K562 (cell line): ENCODE measurements at regions not wholly inside any gene's neighbourhood (a gene's known extent, or its start where the extent isn't known, plus 50 kb on each side); places are given as distances from the start of the nearest gene placed in this dataset.

Source experiments
- ATAC-seq: fragments of 200-7000 bp; cut with Tn5 transposase; 3 replicates; pipeline ENCODE4 v1.9.1; 2020; ENCODE audit warnings: moderate library complexity
- BruUV-seq: library from RNA; stranded (reverse); fragments of 400-500 nt; replicated peaks from 2 replicates; lab custom pipeline; 2021; lab: Mats Ljungman, UMichigan
- CTCF ChIA-PET: fragments of 300-600 bp; formaldehyde crosslinking; extraction: SDS; loops from one replicate; lab custom pipeline; 2021; ENCODE audit warnings: low intra/inter-chr PET ratio; lab: Yijun Ruan, JAX
- POLR2A ChIA-PET: fragments of 300-600, 350-650 bp; sonication (Branson Sonifier 250); formaldehyde crosslinking; extraction: SDS; loops from one replicate; lab custom pipeline; 2021; ENCODE audit warnings: antibody characterized with exemption, inconsistent platforms; lab: Yijun Ruan, JAX
- DNase-seq, 4 experiments: peaks; one replicate each; pipeline versions ENCODE4 v3.0.0 to v3.0.0-alpha.2; 2011 to 2018; ENCODE audit warnings: low spot score in 3 of 4, mixed read lengths in 3 of 4; ENCODE audit errors: extremely low read depth in 1 of 4
- FAIRE-seq: peaks from 2 replicates; lab custom pipeline; 2011; peaks lifted over from hg19 to GRCh38; lab: Jason Lieb, UNC
- H2AFZ ChIP-seq: 2 replicates; pipeline ENCODE4 v1.6.0; 2011; ENCODE audit warnings: low read depth, low read length, control low read depth, inconsistent platforms
- H3K27ac ChIP-seq: fragments of 200-600 bp; 3 replicates; pipeline ENCODE4 v1.8.0; 2011; ENCODE audit warnings: low read depth, mild to moderate bottlenecking, control low read depth, inconsistent platforms, low read length, moderate library complexity, mixed read lengths; ENCODE audit errors: extremely low read depth
- H3K27me3 ChIP-seq, 2 experiments: fragments of 300-600 bp in 1 of 2; 2 replicates in 1 of 2; 3 replicates in 1 of 2; pipeline versions ENCODE4 v1.6.0 to v1.8.0; 2011; ENCODE audit warnings: inconsistent platforms in 2 of 2, low read length in 2 of 2, mild to moderate bottlenecking in 1 of 2, mixed read lengths in 1 of 2, moderate library complexity in 1 of 2; ENCODE audit not compliant: control insufficient read depth in 2 of 2, insufficient read depth in 2 of 2
- H3K36me3 ChIP-seq: fragments of 300-600 bp; 3 replicates; pipeline ENCODE4 v1.8.0; 2011; ENCODE audit warnings: mild to moderate bottlenecking, low read length, inconsistent platforms; ENCODE audit not compliant: control insufficient read depth, insufficient read depth
- H3K4me1 ChIP-seq, 2 experiments: fragments of 200-600 bp in 1 of 2; replicated peaks in 1 of 2; 2 replicates in 1 of 2; 3 replicates in 1 of 2; pipeline versions ENCODE4 v1.5.1 to v1.8.0; 2011; ENCODE audit warnings: inconsistent platforms in 2 of 2, low read length in 2 of 2, mild to moderate bottlenecking in 1 of 2, mixed read lengths in 1 of 2, moderate library complexity in 1 of 2; ENCODE audit not compliant: control insufficient read depth in 2 of 2, insufficient read depth in 2 of 2
- H3K4me2 ChIP-seq: 2 replicates; pipeline ENCODE4 v1.6.1; 2011; ENCODE audit warnings: low read length, control low read depth, inconsistent platforms, mixed read lengths; ENCODE audit not compliant: insufficient read depth
- H3K4me3 ChIP-seq: fragments of 200-600 bp; sonication (generic), shearing (Covaris generic); 2 replicates; pipeline ENCODE4 v1.5.1; 2016; ENCODE audit warnings: control low read depth, inconsistent platforms
- H3K79me2 ChIP-seq: fragments of 200-600 bp; 3 replicates; pipeline ENCODE4 v1.8.0; 2011; ENCODE audit warnings: low read length, inconsistent platforms; ENCODE audit not compliant: control insufficient read depth, insufficient read depth
- H3K9ac ChIP-seq, 2 experiments: 2 replicates each; pipeline versions ENCODE4 v1.6.0 to v1.6.1; 2011; ENCODE audit warnings: low read depth in 2 of 2, low read length in 2 of 2, control low read depth in 1 of 2, inconsistent platforms in 1 of 2, mild to moderate bottlenecking in 1 of 2, mixed read lengths in 1 of 2; ENCODE audit not compliant: insufficient read depth in 1 of 2
- H3K9me1 ChIP-seq: one replicate; pipeline ENCODE4 v1.6.0; 2011; ENCODE audit warnings: inconsistent platforms, mild to moderate bottlenecking, low read length, moderate library complexity; ENCODE audit not compliant: control insufficient read depth, insufficient read depth
- H3K9me3 ChIP-seq: replicated peaks from 2 replicates; pipeline ENCODE4 v1.5.1; 2011; ENCODE audit warnings: low read depth, low read length, inconsistent platforms; ENCODE audit not compliant: control insufficient read depth, insufficient read depth
- H4K20me1 ChIP-seq: replicated peaks from 2 replicates; pipeline ENCODE4 v1.6.1; 2011; ENCODE audit warnings: low read length, inconsistent platforms, mixed read lengths; ENCODE audit not compliant: control insufficient read depth, insufficient read depth
- CREM ChIP-seq: IDR thresholded peaks from 2 replicates; pipeline ENCODE4 v1.6.1; 2014; ENCODE audit warnings: antibody characterized with exemption, low read depth
- ETV5 ChIP-seq: sonication (generic); formaldehyde crosslinking; IDR thresholded peaks from 2 replicates; pipeline ENCODE4 v1.4.0; 2020; ENCODE audit warnings: low read depth, mild to moderate bottlenecking, missing genetic modification reagents
- HOXB6 ChIP-seq: fragments of 250-450 bp; sonication (Bioruptor Pico); IDR thresholded peaks from 2 replicates; pipeline ENCODE4 v1.5.1; 2022; ENCODE audit warnings: mild to moderate bottlenecking, borderline replicate concordance
- IRF2 ChIP-seq: sonication (generic); formaldehyde crosslinking; IDR thresholded peaks from 2 replicates; pipeline ENCODE4 v1.8.1; 2022; ENCODE audit warnings: mild to moderate bottlenecking, missing genetic modification reagents
- TAF9B ChIP-seq: fragments of 450-650 bp; IDR thresholded peaks from 2 replicates; pipeline ENCODE4 v1.6.1; 2018; ENCODE audit warnings: mild to moderate bottlenecking; ENCODE audit not compliant: partially characterized antibody
- WGBS: fragments of 100-300 bp; shearing (Covaris generic); methylation state at CpG from one replicate; pipeline ENCODE4 v1.1.6; 2016; ENCODE audit warnings: low coverage, mixed read lengths; ENCODE audit not compliant: insufficient coverage; ENCODE audit errors: missing lambda C conversion rate; 5-methylcytosine and 5-hydroxymethylcytosine counted together
- in situ Hi-C: fragments of 300-500 bp; cut with MboI; formaldehyde crosslinking; loops from 4 replicates; pipeline ENCODE4 v1.15.0; 2018; ENCODE audit warnings: inconsistent platforms, mixed read lengths
- intact Hi-C: fragments of 100-400 bp; cut with micrococcal nuclease; formaldehyde crosslinking; loops from 2 replicates; pipeline ENCODE4 v1.14.2; 2022
- TF ChIP-seq, protein P1 (sequence below): fragments of 250-450 bp; sonication (Bioruptor Pico); IDR thresholded peaks from 2 replicates; pipeline ENCODE4 v1.8.0; 2021; ENCODE audit warnings: moderate library complexity, mild to moderate bottlenecking, inconsistent platforms
- TF ChIP-seq, protein P2 (sequence below): fragments of 250-450 bp; sonication (Bioruptor Pico); IDR thresholded peaks from 2 replicates; pipeline ENCODE4 v1.4.0; 2020; ENCODE audit warnings: mild to moderate bottlenecking
- TF ChIP-seq, protein P3 (sequence below): fragments of 250-450 bp; sonication (Bioruptor Pico); IDR thresholded peaks from 2 replicates; pipeline ENCODE4 v1.4.0; 2020

DNA sequence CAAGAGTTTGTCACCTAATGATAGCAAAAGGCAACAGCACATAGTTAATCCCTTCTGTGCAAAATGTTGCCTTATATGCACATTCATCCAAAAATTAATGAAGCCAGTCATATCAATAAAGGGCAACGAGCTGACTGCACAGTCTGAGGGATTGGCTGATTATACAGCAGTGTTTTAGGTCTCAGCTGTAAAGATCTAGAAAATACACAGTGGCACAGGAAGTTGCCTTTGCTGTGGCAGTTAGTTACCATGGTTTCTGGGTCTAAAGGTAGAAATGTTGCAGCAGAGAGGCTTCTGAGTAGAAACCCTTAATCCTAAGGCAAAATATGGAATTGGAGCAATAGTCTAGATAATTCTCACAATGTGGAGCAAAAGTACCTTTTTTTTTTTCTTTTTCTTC lies 89.7 kb downstream of the SMPDL3A start (continued):
- TF ChIP-seq, protein P1, sequence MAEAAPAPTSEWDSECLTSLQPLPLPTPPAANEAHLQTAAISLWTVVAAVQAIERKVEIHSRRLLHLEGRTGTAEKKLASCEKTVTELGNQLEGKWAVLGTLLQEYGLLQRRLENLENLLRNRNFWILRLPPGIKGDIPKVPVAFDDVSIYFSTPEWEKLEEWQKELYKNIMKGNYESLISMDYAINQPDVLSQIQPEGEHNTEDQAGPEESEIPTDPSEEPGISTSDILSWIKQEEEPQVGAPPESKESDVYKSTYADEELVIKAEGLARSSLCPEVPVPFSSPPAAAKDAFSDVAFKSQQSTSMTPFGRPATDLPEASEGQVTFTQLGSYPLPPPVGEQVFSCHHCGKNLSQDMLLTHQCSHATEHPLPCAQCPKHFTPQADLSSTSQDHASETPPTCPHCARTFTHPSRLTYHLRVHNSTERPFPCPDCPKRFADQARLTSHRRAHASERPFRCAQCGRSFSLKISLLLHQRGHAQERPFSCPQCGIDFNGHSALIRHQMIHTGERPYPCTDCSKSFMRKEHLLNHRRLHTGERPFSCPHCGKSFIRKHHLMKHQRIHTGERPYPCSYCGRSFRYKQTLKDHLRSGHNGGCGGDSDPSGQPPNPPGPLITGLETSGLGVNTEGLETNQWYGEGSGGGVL (CRISPR knock-in tag): no peak
- TF ChIP-seq TAF9B (no peak), IRF2 (CRISPR knock-in tag) (no peak), HOXB6 (no peak), ETV5 (CRISPR knock-in tag) (no peak)
- TF ChIP-seq, protein P2, sequence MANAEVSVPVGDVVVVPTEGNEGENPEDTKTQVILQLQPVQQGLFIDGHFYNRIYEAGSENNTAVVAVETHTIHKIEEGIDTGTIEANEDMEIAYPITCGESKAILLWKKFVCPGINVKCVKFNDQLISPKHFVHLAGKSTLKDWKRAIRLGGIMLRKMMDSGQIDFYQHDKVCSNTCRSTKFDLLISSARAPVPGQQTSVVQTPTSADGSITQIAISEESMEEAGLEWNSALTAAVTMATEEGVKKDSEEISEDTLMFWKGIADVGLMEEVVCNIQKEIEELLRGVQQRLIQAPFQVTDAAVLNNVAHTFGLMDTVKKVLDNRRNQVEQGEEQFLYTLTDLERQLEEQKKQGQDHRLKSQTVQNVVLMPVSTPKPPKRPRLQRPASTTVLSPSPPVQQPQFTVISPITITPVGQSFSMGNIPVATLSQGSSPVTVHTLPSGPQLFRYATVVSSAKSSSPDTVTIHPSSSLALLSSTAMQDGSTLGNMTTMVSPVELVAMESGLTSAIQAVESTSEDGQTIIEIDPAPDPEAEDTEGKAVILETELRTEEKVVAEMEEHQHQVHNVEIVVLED (CRISPR knock-in tag): no peak

DNA sequence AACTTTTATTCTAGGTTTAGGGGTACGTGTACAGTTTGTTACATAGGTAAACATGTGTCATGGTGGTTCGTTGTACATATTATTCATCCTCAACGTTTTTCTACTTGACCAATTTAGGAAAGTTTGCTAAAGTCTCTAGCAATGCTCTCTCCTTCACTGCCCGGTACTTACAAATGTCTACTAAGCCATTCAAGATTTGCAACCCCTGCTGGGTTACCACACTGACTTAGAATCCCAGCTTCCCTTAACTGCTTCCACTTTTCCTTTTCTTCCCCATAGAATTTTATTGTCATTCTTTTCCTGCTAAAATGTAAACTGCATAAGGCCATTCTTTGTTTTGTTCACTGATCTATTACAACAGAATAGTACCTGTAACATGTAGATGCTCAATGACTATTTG lies 97.4 kb downstream of the SMPDL3A start:
- CTCF ChIA-PET: no interaction called here
- no peak for DNase-seq
- POLR2A ChIA-PET: no interaction called here
- Histone ChIP-seq H3K36me3 (no peaks in the 10 kb centered on the region), H3K4me1 (no peaks in the 10 kb centered on the region), H3K4me3 (no peak overlapping the region), H3K4me2 (no peak overlapping the region), H2AFZ (no peak overlapping the region), H3K9ac (no peak overlapping the region), H3K9me3 (no peaks in the 10 kb centered on the region), H4K20me1 (no peaks in the 10 kb centered on the region), H3K27me3 (no peaks in the 10 kb centered on the region), H3K27ac (no peak overlapping the region), H3K9me1 (no peaks in the 10 kb centered on the region), H3K79me2 (no peaks in the 10 kb centered on the region)
- ATAC-seq: no peak
- in situ Hi-C loops (no loop called here), intact Hi-C loops (no loop called here)
- BruUV-seq: no TSS peak
- no peak for FAIRE-seq
- WGBS: 5% methylated on average over 4 of the region's 4 CpGs
- TF ChIP-seq CREM: no peak
- TF ChIP-seq, protein P3, sequence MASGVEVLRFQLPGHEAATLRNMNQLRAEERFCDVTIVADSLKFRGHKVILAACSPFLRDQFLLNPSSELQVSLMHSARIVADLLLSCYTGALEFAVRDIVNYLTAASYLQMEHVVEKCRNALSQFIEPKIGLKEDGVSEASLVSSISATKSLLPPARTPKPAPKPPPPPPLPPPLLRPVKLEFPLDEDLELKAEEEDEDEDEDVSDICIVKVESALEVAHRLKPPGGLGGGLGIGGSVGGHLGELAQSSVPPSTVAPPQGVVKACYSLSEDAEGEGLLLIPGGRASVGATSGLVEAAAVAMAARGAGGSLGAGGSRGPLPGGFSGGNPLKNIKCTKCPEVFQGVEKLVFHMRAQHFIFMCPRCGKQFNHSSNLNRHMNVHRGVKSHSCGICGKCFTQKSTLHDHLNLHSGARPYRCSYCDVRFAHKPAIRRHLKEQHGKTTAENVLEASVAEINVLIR (CRISPR knock-in tag): no peak
